ENCODE measurements at regions not wholly inside any gene's neighbourhood (a gene's known extent, or its start where the extent isn't known, plus 50 kb on each side); places are given as distances from the start of the nearest gene placed in this dataset.
"Not testable (repeated sequence)": the region's sequence is repeated elsewhere in the genome, so short reads cannot be mapped to it uniquely, and the experiment has no call there.

GRCh38 chr2:239746559-239747246, 278.4 kb downstream of the NDUFA10 start:
- DNase-seq: no peak

GRCh38 chr2:239745386-239746227, 279.5 kb downstream of the NDUFA10 start:
- no peak for DNase-seq

- no peak for DNase-seq
Observed at GRCh38 chr2:239744706-239745340, 280.3 kb downstream of the NDUFA10 start.

GRCh38 chr2:239743206-239743605, 281.9 kb downstream of the NDUFA10 start:
- no peak for DNase-seq

DNA sequence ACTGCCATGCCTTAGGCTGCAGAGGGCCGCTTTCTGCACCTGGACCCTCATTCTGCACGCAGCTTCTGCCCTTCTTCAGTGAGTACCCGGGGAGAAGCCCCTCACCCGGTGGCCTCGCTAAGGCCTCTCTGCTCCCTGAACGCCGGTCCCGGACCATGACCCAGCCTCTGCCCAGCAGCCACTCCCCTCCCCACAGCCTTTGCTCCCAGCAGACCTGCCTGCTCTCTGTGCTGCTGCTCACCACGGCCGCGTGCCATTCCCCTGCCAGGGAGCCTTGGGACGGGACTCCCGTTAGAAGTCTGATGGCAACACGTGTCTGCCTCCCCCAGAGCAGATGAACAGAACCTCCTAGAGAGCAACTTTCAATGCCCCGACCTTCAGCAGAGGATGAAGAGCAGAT, 282.8 kb downstream of the NDUFA10 start:
- DNase-seq: no peak

DNA sequence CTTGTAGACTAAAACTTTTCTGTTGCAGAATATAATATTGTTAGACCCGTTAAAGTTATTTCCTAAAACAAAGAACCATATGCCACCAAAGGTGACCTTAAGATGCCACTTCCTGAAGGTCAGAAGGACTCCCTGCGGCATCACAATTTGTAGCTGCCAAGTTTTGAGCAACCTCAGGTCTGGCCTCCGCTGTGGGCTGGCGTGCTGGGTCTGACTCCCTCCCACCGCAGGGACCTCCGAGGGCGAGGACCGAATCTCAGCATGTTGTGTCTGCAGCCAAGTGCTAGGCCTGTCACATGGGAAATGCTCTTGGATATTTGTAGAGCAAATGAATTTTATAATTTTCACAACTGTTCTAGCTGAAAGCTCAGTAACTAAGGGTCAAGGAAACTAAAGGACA, 285.9 kb downstream of the NDUFA10 start:
- DNase-seq: no peak

DNA sequence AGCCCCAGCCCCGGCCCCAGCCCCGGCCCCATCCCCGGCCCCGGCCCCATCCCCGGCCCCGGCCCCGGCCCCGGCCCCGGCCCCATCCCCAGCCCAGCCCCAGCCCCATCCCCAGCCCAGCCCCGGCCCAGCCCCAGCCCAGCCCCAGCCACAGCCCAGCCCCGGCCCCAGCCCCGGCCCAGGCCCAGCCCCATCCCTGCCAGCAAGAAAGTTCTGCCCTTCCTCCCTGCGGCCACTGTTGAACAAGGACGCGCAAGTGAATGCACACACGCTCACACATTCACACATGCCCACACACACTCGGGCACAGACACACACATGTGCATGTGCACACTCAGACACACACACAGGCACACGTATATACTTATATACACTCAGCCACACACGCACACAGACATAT, 287.0 kb downstream of the NDUFA10 start:
- no peak for DNase-seq

DNA sequence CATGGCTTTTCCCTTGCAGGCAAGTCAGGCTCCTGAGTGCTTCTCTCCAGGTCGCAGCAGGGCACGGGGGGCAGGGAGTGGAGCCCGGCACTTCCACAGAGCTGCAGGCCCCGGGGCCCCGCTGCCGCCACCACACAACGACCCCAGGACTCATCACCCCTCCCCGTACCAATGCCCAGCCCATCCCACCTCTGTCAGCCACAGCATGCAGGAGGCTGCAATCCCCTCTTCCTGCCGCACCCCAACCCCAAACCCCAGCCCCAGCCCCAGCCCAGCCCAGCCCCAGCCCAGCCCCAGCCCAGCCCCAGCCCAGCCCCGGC, 288.0 kb downstream of the NDUFA10 start:
- DNase-seq: no peak

DNA sequence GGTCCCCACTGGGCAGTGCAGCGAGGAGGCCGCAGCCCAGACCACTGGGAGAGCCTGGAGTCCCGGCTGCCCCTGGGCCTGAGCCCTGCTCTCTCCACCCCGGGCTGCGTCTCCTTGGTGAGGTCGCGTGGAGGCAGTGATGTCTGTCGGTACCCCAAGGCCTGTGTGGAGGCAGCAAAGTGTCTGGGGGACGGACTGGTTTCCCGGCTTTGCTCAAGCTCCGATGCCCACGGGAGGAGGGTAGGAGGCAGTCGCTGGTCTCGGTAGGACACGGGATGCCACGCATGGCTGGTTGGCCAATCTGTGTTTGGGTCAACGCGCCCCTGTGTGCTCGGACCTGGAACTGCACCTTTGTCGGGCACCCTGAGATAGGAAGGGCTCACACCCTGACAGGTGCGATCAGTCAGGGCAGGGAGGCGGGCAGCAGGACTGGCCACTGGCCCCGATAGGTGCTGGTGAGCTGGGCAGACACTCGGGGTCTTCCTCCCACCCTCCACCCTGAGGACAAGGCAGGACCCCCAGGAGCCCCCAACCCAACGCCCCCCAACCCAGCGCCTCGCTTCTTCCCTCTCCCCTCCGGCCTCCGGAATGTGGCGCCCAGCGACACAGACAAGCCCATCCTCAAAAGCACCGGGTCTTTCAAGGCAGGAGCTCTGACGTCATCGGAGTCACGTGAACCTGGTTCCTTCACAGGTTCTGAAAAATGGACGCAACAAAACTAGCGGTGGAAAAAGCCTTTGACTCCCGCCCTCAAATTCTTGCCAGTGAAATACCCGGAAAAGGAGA, 288.6 kb downstream of the NDUFA10 start:
- no peak for DNase-seq

DNA sequence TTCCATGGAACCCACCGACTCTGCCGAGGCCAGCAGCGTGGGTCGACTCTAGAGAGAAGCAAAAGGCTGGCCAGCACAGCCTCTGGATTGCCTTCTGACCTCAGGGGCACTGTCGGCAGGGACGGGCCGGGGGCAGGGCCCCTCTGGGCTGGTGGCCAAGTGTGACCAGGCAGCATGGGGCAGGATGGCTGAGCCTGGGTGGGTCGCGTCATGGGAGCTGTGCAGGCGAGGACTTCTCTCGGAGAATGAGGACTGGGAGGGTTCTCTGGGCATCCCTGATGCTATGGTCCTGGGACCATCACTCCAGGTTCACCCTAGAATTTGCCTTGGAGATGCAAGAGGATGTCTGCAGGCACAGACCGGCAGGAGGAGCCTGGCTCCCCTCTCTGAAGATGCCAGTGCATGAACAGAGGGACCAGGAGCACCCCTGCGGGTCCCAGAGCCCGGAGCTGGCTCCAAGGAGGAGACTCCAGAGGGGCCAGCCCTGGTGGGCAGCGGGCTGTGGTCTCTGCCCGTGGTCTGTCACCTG, 289.2 kb downstream of the NDUFA10 start:
- DNase-seq: no peak

DNA sequence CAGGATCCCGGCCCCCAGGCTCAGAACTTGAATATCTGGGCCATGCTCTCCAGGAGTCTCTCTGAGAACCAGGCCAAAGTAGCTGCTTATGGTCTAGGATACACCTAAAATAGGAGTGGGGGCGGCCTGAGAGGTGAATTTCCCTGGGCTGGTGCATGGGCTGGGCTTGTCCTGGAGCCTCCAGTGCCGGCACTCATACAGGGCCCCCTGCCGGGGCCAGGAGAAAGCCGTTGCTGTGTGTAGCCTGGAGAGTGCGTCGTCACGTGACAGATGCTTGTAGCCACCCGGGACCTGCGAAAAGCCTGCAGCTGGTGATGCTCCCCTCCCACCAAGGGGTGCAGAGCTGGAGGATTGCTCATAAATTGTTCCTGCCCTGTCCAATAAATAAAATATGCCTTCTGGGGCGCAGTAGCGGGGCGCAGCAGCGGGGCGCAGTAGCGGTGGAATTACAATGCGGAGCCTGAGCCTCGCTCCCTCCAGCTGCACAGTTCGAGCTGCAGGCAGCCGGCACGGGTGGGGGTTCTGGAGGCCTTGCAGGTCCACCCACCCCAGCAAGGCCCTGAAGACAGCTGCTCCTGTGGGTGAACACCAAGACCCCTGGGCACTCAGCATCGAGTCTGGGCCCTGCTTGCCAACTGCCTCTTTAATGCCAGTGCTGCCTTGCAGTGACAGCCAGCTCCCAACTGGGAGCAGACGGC, 289.9 kb downstream of the NDUFA10 start:
- DNase-seq: no peak

GRCh38 chr2:239734436-239735005, 290.6 kb downstream of the NDUFA10 start:
- no peak for DNase-seq

DNA sequence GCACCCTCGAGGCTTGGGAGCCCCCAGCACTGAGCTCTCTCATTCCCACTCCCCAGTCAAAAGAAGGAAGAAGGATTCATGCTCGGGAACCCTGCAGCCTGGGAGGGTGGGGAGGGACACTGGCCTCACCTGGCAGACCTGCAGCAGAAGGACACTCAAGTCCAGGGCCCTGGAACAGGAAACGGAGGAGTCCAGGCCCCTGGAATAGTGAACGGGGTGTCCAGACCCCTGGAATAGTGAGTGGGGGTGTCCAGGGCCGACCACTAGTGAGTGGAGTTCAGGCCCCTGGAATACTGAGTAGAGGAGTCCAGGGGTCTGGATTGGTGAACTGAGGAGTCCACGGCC, 292.5 kb downstream of the NDUFA10 start:
- no peak for DNase-seq

DNA sequence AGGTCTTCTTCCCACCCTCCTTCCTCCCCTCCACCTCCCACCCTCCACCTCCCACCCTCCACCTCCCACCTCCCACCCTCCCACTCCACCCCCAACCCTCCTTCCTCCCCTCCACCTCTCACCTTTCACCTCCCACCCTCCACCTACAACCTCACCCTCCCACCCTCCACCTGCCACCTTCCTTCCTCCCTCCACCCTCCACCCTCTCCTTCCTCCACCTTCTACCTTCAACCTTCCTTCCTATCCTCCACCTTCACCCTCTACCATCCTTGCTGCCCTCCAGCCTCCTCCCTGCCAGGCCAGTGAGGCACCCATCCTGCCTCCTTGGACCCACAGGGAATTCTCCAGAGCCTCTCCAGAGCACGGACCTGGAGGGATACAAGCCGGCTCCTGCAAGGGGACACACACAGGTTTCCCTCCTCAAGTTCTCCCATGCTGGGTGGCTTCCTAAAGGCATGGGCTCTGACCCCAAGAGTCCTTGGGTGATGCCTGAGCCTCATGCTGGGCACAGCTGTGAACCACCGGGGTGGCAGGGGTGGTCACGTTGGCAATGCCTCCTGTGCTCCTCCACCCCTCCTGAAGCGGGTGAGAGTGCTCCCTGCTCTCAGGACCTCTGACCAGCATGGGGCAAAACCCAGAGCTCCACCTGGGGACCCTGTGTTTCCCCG, 293.0 kb downstream of the NDUFA10 start:
- DNase-seq: no peak

DNA sequence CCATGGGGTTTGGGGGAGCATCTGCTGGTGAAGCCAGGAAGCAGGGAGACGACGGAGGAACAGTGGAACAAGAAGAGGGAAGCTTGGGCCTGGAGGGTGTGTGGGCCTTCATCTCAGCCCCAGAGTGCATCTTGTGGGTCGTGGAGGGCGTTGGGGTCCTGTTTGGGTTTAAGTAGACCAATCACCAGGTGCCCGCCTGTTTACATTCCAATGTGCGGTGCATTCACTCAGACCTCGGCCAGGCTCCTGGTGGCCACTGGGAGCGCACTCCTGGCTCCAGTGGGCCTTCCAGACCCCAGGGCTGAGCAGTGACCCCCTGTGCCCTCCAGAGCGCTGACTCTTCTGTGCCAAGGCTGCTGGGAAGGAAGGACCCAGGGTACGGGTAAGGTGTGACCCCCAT, 293.7 kb downstream of the NDUFA10 start:
- DNase-seq: no peak

GRCh38 chr2:239730897-239731296, 294.2 kb downstream of the NDUFA10 start:
- no peak for DNase-seq

GRCh38 chr2:239730567-239730882, 294.6 kb downstream of the NDUFA10 start:
- DNase-seq: not testable (repeated sequence)

DNA sequence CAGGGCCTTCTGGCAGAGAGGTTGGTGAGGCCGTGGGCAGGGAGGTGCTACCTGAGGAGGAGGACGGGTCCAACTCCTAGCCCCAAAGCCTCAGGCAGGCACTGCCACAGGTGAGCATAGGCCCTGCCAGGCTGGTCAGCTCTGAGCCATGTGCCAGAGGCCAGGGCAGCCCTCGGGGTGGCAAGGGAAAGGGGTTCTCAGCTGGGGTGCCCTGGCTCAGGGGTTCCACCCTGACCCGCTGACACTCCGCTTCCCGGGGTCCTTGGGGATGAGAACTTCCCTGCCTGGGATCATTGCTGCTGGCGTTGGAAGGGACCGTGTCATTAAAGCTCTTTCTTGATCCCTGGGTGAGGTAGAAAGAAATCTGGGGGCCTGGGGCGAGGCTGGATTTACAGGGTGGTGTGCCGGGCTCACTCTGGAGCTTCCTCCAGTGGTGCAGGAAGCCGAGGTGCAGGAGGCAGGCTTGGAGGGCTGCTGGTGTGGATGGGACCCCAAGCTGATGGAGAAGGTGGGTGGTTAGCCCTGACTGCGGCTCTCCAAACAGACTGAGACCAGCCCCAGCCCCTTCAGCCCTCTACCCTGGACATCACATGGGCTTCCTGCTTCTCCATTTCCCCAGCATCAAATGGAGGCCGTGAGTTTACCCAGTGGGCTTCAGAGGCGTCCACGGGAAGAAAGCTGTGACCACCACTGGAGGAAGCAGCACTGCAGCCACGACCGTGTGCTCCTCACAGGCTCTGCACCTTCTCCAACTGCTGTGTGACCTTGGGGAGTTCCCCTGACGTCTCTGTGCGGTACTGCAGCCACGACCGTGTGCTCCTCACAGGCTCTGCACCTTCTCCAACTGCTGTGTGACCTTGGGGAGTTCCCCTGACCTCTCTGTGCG, 295.2 kb downstream of the NDUFA10 start:
- no peak for DNase-seq

DNA sequence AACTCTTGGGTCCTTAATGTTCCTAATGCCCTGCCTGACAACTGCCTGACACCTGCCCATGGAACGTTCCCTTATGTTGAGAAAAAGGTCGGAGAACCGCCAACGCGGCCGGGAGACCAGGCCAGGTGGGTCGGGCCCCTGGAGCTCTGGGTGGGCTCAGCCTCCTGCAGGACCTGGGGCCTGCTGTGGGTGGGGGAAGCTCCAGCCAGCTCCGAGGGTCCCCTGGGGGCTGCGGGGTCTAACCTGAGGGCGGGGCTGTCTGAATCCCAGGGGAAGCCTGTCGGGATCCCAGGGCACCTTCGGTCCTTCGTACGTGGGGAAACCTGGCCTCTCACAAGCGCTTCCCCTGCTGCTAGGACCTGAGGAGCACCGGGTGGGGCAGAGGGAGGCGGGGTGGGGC, 296.0 kb downstream of the NDUFA10 start:
- no peak for DNase-seq

DNA sequence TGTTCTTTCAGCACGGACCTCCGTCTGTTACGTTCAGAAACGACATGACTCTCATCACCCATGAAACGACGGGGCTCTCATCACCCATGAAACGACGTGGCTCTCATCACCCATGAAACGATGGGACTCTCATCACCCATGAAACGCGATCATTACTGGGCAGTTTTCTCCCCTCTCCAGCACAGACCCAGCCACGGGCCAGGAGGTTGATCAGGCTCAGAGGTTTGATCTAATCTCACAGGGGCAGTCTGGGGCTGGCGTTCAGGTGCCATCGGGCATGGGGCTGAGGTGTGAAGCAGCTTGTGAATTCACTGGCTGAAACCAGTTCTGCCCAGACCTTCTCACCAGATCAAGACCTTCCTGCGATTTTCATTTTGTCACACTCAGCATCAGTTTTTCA, 296.4 kb downstream of the NDUFA10 start:
- DNase-seq: no peak

All from right lung (tissue), 2 donors.